Stimulated activated naive B cell treated with anti-CD40 and anti-IgM and Interleukin-4, amounts not matched to agents 10 μg/mL and 1 μg/mL and 100 μg/mL, for 72 hours (primary cell): ENCODE measurements at regions not wholly inside any gene's neighbourhood (a gene's known extent, or its start where the extent isn't known, plus 50 kb on each side); places are given as distances from the start of the nearest gene placed in this dataset.
"Not testable (repeated sequence)": the region's sequence is repeated elsewhere in the genome, so short reads cannot be mapped to it uniquely, and the experiment has no call there.

ENCODE experiments used
- ATAC-seq, 2 donors: fragments of 150-1000 bp; cut with Tn5 transposase; replicated peaks; 2 replicates each; pipeline ENCODE4 v1.10.0; 2021; ENCODE audit warnings: moderate library complexity in 1 of 2
- DNase-seq: peaks from one replicate; pipeline ENCODE4 v3.0.0; 2021
- H3K27ac Mint-ChIP-seq: one replicate; pipeline ENCODE4 v1.8.0; 2022; ENCODE audit warnings: mild to moderate bottlenecking, mixed read lengths
- H3K27me3 Mint-ChIP-seq, 2 donors: one replicate each; pipeline ENCODE4 v1.8.0; 2022; ENCODE audit warnings: mixed read lengths in 2 of 2
- H3K36me3 Mint-ChIP-seq, 2 donors: one replicate each; pipeline ENCODE4 v1.8.0; 2022; ENCODE audit warnings: mixed read lengths in 2 of 2, mild to moderate bottlenecking in 1 of 2
- H3K4me1 Mint-ChIP-seq, 2 donors: one replicate each; pipeline ENCODE4 v1.8.0; 2022; ENCODE audit warnings: mixed read lengths in 2 of 2, mild to moderate bottlenecking in 1 of 2
- H3K4me3 Mint-ChIP-seq, 2 donors: one replicate each; pipeline ENCODE4 v1.8.0; 2022; ENCODE audit warnings: mild to moderate bottlenecking in 2 of 2, mixed read lengths in 2 of 2, moderate library complexity in 1 of 2
- H3K9me3 Mint-ChIP-seq, 2 donors: one replicate each; pipeline ENCODE4 v1.8.0; 2022; ENCODE audit warnings: mixed read lengths in 2 of 2, mild to moderate bottlenecking in 1 of 2

- Mint-ChIP-seq H3K9me3 (no peaks in the 10 kb centered on the region), H3K4me1 (no peaks in the 10 kb centered on the region), H3K27me3 (no peaks in the 10 kb centered on the region), H3K36me3 (no peaks in the 10 kb centered on the region), H3K4me3 (no peak overlapping the region), H3K27ac (no peak overlapping the region)
- DNase-seq (no peak), ATAC-seq (no peak)
These were observed 625.7 kb downstream of the HTR1B start for GRCh38 chr6:76837564-76837963.

GRCh38 chr6:76835695-76836094 is 627.6 kb downstream of the HTR1B start:
- no peaks in the 10 kb centered on the region for H3K4me1 Mint-ChIP-seq
- ATAC-seq (no peak), DNase-seq (no peak)
- H3K27ac Mint-ChIP-seq = no peak overlapping the region
- no peaks in the 10 kb centered on the region for H3K9me3 Mint-ChIP-seq
- no peaks in the 10 kb centered on the region for H3K27me3 Mint-ChIP-seq
- H3K36me3 Mint-ChIP-seq = no peaks in the 10 kb centered on the region
- H3K4me3 Mint-ChIP-seq = no peak overlapping the region

- Mint-ChIP-seq H3K4me3 (no peak overlapping the region), H3K27ac (no peak overlapping the region), H3K27me3 (no peaks in the 10 kb centered on the region), H3K4me1 (no peaks in the 10 kb centered on the region), H3K9me3 (no peaks in the 10 kb centered on the region), H3K36me3 (no peaks in the 10 kb centered on the region)
- DNase-seq (no peak), ATAC-seq (no peak)
These were observed 628.0 kb downstream of the HTR1B start for GRCh38 chr6:76835293-76835692.

- ATAC-seq (no peak), DNase-seq (no peak)
- Mint-ChIP-seq H3K27ac (no peak overlapping the region), H3K4me1 (no peaks in the 10 kb centered on the region), H3K9me3 (no peaks in the 10 kb centered on the region), H3K4me3 (no peak overlapping the region), H3K27me3 (no peaks in the 10 kb centered on the region), H3K36me3 (no peaks in the 10 kb centered on the region)
These were observed 628.9 kb downstream of the HTR1B start for GRCh38 chr6:76834399-76834798.

- Mint-ChIP-seq H3K36me3 (no peaks in the 10 kb centered on the region), H3K27me3 (no peaks in the 10 kb centered on the region), H3K4me3 (no peak overlapping the region), H3K9me3 (peaks cover 5 to 6% of the 10 kb centered on the region in 2 donors), H3K4me1 (no peaks in the 10 kb centered on the region), H3K27ac (no peak overlapping the region)
- no peak for ATAC-seq
- no peak for DNase-seq
These were observed 632.0 kb downstream of the HTR1B start for GRCh38 chr6:76831299-76831698.

- not testable (repeated sequence) for H3K27ac Mint-ChIP-seq, H3K27me3 Mint-ChIP-seq, H3K36me3 Mint-ChIP-seq, DNase-seq, ATAC-seq, H3K4me3 Mint-ChIP-seq, H3K4me1 Mint-ChIP-seq
- peaks cover 14 to 19% of the 10 kb centered on the region in 2 donors for H3K9me3 Mint-ChIP-seq
These were observed 639.7 kb downstream of the HTR1B start for GRCh38 chr6:76823578-76823977.

GRCh38 chr6:76818451-76818850 is 644.8 kb downstream of the HTR1B start:
- Mint-ChIP-seq H3K27ac (no peak overlapping the region), H3K4me1 (no peaks in the 10 kb centered on the region), H3K4me3 (no peak overlapping the region), H3K36me3 (no peaks in the 10 kb centered on the region), H3K9me3 (peaks cover 4 to 13% of the 10 kb centered on the region in 2 donors), H3K27me3 (no peaks in the 10 kb centered on the region)
- ATAC-seq = no peak
- no peak for DNase-seq

- no peaks in the 10 kb centered on the region for H3K4me1 Mint-ChIP-seq
- no peak for DNase-seq
- no peak for ATAC-seq
- H3K4me3 Mint-ChIP-seq = no peak overlapping the region
- H3K9me3 Mint-ChIP-seq = peaks cover 4 to 8% of the 10 kb centered on the region in 2 donors
- no peaks in the 10 kb centered on the region for H3K27me3 Mint-ChIP-seq
- no peaks in the 10 kb centered on the region for H3K36me3 Mint-ChIP-seq
- H3K27ac Mint-ChIP-seq = no peak overlapping the region
These were observed 645.9 kb downstream of the HTR1B start for GRCh38 chr6:76817429-76817828.

- no peaks in the 10 kb centered on the region for H3K36me3 Mint-ChIP-seq
- no peak overlapping the region for H3K4me3 Mint-ChIP-seq
- no peak for DNase-seq
- no peaks in the 10 kb centered on the region for H3K4me1 Mint-ChIP-seq
- H3K27me3 Mint-ChIP-seq = no peaks in the 10 kb centered on the region
- H3K9me3 Mint-ChIP-seq = peaks cover 4 to 9% of the 10 kb centered on the region in 2 donors
- H3K27ac Mint-ChIP-seq = no peak overlapping the region
- no peak for ATAC-seq
These were observed 648.5 kb downstream of the HTR1B start for GRCh38 chr6:76814496-76815458.

- Mint-ChIP-seq H3K27me3 (no peaks in the 10 kb centered on the region), H3K4me3 (no peak overlapping the region), H3K9me3 (peaks cover 2 to 5% of the 10 kb centered on the region in 2 donors), H3K27ac (no peak overlapping the region), H3K36me3 (no peaks in the 10 kb centered on the region), H3K4me1 (no peaks in the 10 kb centered on the region)
- ATAC-seq (no peak), DNase-seq (no peak)
These were observed 653.0 kb downstream of the HTR1B start for GRCh38 chr6:76810286-76810685.

- ATAC-seq (no peak), DNase-seq (no peak)
- Mint-ChIP-seq H3K4me1 (no peaks in the 10 kb centered on the region), H3K9me3 (peaks cover 0 to 6% of the 10 kb centered on the region in 2 donors), H3K4me3 (no peak overlapping the region), H3K27me3 (no peaks in the 10 kb centered on the region), H3K36me3 (no peaks in the 10 kb centered on the region), H3K27ac (no peak overlapping the region)
These were observed 660.2 kb downstream of the HTR1B start for GRCh38 chr6:76803038-76803580.

- ATAC-seq (no peak), DNase-seq (no peak)
- Mint-ChIP-seq H3K4me1 (no peaks in the 10 kb centered on the region), H3K27me3 (no peaks in the 10 kb centered on the region), H3K9me3 (peaks cover 1 to 12% of the 10 kb centered on the region in 2 donors), H3K4me3 (no peak overlapping the region), H3K36me3 (no peaks in the 10 kb centered on the region), H3K27ac (no peak overlapping the region)
These were observed 670.9 kb downstream of the HTR1B start for GRCh38 chr6:76792394-76792793.

- Mint-ChIP-seq H3K27me3 (no peaks in the 10 kb centered on the region), H3K4me1 (no peaks in the 10 kb centered on the region), H3K36me3 (no peaks in the 10 kb centered on the region), H3K9me3 (peaks cover 0 to 8% of the 10 kb centered on the region in 2 donors), H3K4me3 (no peak overlapping the region), H3K27ac (no peak overlapping the region)
- no peak for DNase-seq
- ATAC-seq = no peak
These were observed 672.4 kb downstream of the HTR1B start for GRCh38 chr6:76790881-76791280.

GRCh38 chr6:76790045-76790796 is 673.1 kb downstream of the HTR1B start:
- no peak for ATAC-seq
- H3K36me3 Mint-ChIP-seq = no peaks in the 10 kb centered on the region
- H3K9me3 Mint-ChIP-seq = peaks cover 0 to 8% of the 10 kb centered on the region in 2 donors
- no peaks in the 10 kb centered on the region for H3K4me1 Mint-ChIP-seq
- no peak for DNase-seq
- no peak overlapping the region for H3K27ac Mint-ChIP-seq
- no peaks in the 10 kb centered on the region for H3K27me3 Mint-ChIP-seq
- no peak overlapping the region for H3K4me3 Mint-ChIP-seq
